NCI-H2081 treated with DMSO at 0.1 percent for 48 hours (cell line): ENCODE measurements at regions not wholly inside any gene's neighbourhood (a gene's known extent, or its start where the extent isn't known, plus 50 kb on each side); places are given as distances from the start of the nearest gene placed in this dataset.
A peak's percentile ranks its signal among the peaks of the same experiment; 100 is the strongest.

Source experiments
- DNase-seq: peaks from one replicate; lab custom pipeline; 2025; lab: John Stamatoyannopoulos, UW

GRCh38 chr18:73232933-73233332, 365.1 kb upstream of the NETO1 start:
- no peak for DNase-seq

- no peak for DNase-seq
Measured at GRCh38 chr18:73220663-73221062, 352.9 kb upstream of the NETO1 start.

- DNase-seq, result no peak
Measured at GRCh38 chr18:73218293-73218692, 350.5 kb upstream of the NETO1 start.

DNA sequence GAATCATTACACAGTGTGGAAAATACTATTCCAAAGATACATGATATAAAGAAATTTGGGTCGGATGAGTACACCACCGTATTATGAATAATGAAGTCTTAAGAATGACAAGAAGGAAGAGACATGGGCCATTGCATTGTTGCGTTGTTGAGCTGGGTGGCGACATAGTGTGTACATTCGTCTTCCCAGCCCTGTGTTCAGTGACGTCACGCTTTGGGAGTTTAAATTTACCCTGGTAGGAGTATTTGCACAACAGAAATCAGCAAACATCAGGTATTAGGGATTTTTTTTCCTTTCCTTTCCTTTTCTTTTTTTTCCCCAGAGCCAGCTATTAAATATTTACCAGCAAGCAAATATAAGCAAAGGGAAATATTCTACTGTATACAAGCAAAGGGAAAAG, 347.2 kb upstream of the NETO1 start:
- no peak for DNase-seq

GRCh38 chr18:73212442-73212841, 344.7 kb upstream of the NETO1 start:
- no peak for DNase-seq

DNA sequence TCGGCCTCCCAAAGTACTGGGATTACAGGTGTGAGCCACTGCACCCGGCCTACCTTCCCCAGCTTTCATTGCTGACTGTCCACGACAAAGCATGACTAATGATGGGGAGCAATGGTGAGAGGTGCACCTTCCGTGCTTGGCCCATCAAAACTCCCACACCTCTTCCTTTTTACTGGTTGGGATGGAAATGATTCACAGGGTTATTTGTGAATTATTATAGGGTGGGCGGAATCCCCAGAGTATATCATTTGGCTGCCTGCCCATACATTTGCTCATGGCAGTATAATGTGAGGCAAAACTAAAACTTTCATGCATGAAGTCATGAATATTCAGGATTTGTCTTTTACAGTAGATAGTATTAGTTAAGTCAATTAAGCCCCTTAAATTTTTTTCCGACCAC, 334.2 kb upstream of the NETO1 start:
- DNase-seq, result no peak

- no peak for DNase-seq
Measured at GRCh38 chr18:73199151-73199550, 331.4 kb upstream of the NETO1 start.

- no peak for DNase-seq
Measured at GRCh38 chr18:73189718-73190117, 321.9 kb upstream of the NETO1 start.

DNA sequence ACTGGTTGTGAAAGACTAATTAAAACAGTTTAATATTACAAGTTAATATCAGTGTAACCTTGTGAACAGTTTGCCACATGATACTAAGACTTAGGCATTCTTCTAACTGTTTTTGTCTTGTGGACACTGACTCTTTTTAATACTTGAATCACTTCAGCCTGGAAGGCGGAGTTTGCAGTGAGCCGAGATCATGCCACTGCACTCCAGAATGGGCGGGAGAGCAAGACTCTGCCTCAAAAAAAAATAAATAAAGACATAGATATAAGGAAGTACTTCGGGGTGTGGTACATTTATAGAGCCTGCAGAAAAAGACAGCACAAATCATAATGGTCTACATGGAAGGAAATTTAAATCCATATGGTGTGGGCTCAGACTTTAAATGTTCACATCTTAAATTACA, 300.4 kb upstream of the NETO1 start:
- no peak for DNase-seq

GRCh38 chr18:73164430-73164829, 296.6 kb upstream of the NETO1 start:
- no peak for DNase-seq

DNA sequence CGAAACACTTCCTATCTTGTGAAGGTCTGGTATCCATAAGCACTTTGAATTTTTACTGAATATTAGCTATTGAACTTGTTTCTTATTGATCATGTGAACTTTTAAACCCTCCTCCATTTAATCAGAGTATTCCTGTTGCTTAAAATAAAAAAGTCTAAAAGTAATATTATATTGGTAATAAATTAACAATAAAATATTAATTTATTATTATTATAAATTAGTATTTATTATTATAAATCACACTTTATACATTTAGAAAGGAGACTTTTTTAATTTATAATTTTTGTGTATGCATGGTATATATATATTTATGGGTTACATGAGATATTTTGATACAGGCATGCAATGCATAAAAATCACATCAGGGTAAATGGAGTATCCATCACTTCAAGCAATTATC, 295.4 kb upstream of the NETO1 start:
- DNase-seq, result no peak

DNA sequence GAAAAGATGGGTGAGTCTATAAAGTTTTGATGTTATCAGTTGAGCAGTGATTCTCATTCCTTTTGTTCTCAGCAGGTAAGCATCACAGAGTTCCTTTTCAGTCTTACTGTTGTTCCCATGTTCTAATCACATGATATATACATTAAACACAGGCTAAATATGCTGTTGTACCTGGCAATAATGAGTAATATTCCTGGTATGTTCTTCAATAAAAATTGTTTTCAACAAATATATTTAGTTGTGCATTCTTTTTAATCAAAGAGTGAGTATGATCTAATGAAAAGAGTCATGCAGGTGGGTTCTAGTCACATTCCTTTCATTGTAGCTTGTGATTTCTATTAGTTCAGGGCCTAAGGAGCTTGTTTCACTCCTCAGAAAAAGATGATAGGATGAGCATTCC, 288.3 kb upstream of the NETO1 start:
- DNase-seq, result no peak

DNA sequence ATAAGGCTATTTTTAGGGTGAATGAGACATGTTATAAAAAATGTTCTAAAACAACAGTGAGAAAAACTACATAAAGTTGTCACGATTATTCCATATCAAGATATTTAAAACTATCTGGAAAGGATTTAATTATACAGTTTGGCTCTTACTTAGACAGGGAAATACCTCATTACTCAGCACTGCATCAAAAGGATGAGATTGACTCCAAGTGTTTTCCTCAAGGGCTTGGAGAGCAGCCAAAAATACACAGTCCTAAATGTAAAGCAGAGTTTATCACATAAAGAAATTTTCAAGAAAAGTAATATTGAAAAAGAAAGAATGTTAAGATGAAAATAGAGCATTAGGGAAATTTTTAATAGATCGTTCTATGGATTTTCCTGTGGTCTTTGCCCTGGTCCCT, 285.5 kb upstream of the NETO1 start:
- no peak for DNase-seq

DNA sequence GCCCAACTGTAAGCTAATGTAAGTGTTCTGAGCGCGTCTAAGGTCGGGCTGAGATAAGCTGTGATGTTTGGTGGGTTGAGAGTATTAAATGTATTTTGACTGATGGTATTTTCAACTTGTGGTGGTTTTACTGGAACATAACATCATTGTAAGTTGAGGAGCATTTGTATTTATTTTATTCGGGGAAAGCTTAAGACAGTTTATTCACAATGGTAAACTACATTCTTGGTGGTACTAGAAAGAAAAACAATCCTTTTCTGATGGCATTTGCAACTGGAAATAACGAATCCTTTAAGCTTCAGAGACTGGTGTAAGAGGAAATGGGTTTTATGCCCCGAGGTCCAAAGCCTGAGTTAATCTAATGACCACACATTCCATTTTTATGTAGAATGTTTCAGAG, 283.3 kb upstream of the NETO1 start:
- no peak for DNase-seq

DNA sequence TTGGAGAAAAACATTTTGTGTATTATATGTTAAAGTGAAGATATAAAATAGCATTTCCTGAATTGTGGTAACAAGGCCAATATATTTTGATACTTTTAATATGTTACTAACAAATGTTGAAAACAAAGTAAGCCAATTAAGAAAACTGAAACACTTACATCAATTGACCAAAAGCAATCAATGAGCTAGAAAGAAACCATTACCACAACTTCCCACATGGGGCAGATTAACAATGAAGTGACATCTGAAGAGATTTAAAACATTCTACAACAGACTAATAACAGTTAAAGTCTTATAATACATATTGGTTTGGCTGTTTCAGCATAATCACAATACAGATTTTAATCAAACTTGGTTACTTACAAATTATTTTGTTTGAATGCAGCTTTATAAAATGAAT, 282.4 kb upstream of the NETO1 start:
- no peak for DNase-seq

DNA sequence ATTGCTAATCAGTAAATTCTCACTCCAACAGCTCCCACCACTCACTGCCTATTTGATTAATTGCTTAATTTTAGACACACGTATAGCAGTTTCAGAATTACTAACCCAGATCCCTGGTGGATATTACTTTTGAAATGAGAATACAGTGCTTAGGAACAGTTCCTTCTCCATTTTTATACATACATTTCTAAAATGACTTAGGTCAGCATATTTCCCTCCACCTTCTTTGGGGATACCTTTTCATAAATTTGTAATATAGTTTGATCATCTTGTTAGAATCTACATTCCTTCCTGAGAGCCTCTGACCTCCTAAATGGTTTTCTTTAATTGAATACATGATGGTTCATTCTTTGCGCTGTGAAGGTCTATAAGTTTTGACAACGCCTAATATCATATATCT, 279.8 kb upstream of the NETO1 start:
- no peak for DNase-seq

DNA sequence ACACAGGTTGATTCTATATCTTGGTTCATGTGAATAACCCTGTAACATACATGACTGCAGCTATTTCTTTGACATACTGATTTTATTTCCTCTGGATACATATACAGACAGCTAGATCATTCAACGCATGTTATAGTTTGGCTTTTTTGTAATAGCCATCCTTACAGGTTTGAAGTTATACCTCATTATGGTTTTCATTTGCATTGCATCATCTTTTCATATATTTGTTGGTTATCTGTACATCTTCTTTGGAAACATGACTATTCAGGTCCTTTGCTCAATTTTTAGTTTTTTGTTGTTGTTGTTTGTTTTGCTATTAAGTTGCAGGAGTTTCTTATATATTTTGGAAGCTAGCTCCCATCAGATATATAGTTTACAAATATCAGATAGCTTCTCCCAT, 276.2 kb upstream of the NETO1 start:
- no peak for DNase-seq

GRCh38 chr18:73136134-73136533, 268.3 kb upstream of the NETO1 start:
- DNase-seq, result peak; percentile 5

DNA sequence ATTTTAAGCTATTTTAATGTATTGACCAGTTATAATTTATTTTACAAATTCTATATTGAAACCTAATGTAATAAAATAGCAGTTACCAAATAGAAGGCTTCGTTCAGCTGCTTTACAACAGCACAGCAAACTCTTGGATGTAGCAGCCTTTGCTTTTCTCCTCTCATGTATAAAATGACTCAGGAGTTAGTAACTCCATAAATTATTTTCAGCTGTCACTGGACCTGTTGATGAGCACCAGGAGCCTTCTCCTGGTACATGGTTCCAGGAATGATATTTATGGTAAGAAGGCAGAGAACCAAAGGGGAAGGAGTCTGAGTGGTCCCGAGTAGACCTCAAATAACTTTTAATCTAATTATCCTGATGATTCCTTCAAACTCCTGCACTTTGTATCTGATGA, 256.4 kb upstream of the NETO1 start:
- no peak for DNase-seq

DNA sequence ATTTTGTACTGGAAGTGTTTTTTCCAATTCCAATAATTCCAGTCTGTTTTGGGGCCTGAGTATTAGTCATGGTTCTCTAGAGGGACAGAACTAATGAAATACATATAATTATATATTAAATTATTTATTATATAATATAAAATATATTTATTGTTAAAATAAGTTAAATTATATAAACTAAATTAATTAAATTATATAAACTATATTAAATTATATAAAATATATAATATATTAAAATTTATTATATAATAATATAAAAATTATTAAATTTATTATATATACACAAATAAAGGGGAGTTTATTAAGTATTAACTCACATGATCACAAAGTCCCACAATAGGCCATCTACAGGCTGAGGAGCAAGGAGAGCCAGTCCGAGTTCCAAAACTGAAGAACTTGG, 253.4 kb upstream of the NETO1 start:
- no peak for DNase-seq

- no peak for DNase-seq
Measured at GRCh38 chr18:73120626-73121025, 252.8 kb upstream of the NETO1 start.

- DNase-seq, result no peak
Measured at GRCh38 chr18:73119574-73119973, 251.8 kb upstream of the NETO1 start.

DNA sequence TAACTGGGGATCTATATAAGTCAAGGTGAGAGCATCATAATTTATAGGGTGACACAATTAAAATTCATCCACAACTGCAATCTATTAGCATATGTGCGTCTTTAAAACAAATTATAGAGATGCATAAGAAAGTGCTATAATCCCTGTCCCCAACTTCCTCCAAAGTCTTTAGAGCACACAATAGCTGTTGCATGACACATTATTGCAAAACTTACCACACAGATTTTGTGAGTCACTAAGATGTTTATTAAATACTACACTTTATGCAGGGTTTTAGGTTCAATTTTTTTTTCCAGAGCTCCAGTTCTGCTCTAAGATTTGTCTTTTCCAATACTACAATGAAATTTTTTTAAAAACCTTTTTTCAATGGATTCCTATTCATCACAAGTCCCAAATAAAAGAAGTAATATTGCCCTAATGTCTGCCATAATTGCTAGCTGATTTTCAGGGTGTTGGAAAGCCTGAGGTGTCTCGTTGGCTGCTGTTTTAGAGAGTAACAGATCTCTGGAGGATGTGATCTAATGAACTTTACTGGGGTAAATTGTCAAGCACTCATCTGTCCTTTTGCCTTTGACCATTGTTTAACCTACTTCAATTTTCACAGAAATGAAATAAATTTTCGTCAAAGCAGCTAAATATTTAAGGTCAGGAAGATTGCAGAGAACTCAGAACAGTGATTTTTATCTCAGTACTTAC, 250.5 kb upstream of the NETO1 start:
- DNase-seq, result no peak

- no peak for DNase-seq
Measured at GRCh38 chr18:73110307-73110706, 242.5 kb upstream of the NETO1 start.

- DNase-seq, result no peak
Measured at GRCh38 chr18:73101977-73102376, 234.2 kb upstream of the NETO1 start.
